Adipocyte (in vitro differentiated cells): ENCODE measurements at regions not wholly inside any gene's neighbourhood (a gene's known extent, or its start where the extent isn't known, plus 50 kb on each side); places are given as distances from the start of the nearest gene placed in this dataset.

Experiments
- DNase-seq: peaks from one replicate; pipeline ENCODE4 v3.0.0-alpha.2; 2015; ENCODE audit warnings: low read depth
- H3K27me3 ChIP-seq: replicated peaks from 2 replicates; pipeline ENCODE4 v1.7.0; 2013; ENCODE audit warnings: mild to moderate bottlenecking, low read length, moderate library complexity; ENCODE audit not compliant: control insufficient read depth, insufficient read depth
- H3K36me3 ChIP-seq: 2 replicates; pipeline ENCODE4 v1.7.0; 2013; ENCODE audit warnings: low read length, mild to moderate bottlenecking, moderate library complexity; ENCODE audit not compliant: control insufficient read depth, insufficient read depth, severe bottlenecking
- H3K4me1 ChIP-seq: 2 replicates; pipeline ENCODE4 v1.7.0; 2013; ENCODE audit warnings: mild to moderate bottlenecking, low read length, moderate library complexity; ENCODE audit not compliant: control insufficient read depth, insufficient read depth
- H3K4me3 ChIP-seq: 2 replicates; pipeline ENCODE4 v1.7.0; 2013; ENCODE audit warnings: mild to moderate bottlenecking, low read length, moderate library complexity
- H3K9ac ChIP-seq: 2 replicates; pipeline ENCODE4 v1.7.0; 2013; ENCODE audit warnings: mild to moderate bottlenecking, low read length, moderate library complexity
- H3K9me3 ChIP-seq: 2 replicates; pipeline ENCODE4 v1.7.0; 2013; ENCODE audit warnings: mild to moderate bottlenecking, low read length, moderate library complexity; ENCODE audit not compliant: control insufficient read depth

- no peaks in the 10 kb centered on the region for H3K9me3 ChIP-seq
- no peak for DNase-seq
- no peaks in the 10 kb centered on the region for H3K36me3 ChIP-seq
- no peak overlapping the region for H3K4me3 ChIP-seq
- no peaks in the 10 kb centered on the region for H3K4me1 ChIP-seq
- peaks cover 12% of the 10 kb centered on the region for H3K27me3 ChIP-seq
- H3K9ac ChIP-seq, result no peak overlapping the region
Observed at GRCh38 chr2:114040826-114041225, 150.9 kb downstream of the ACTR3 start.

- H3K4me3 ChIP-seq, result no peak overlapping the region
- DNase-seq, result no peak
- H3K4me1 ChIP-seq, result no peaks in the 10 kb centered on the region
- peaks cover 9% of the 10 kb centered on the region for H3K27me3 ChIP-seq
- no peaks in the 10 kb centered on the region for H3K9me3 ChIP-seq
- no peak overlapping the region for H3K9ac ChIP-seq
- no peaks in the 10 kb centered on the region for H3K36me3 ChIP-seq
Observed at GRCh38 chr2:114044985-114045384, 155.1 kb downstream of the ACTR3 start.

DNA sequence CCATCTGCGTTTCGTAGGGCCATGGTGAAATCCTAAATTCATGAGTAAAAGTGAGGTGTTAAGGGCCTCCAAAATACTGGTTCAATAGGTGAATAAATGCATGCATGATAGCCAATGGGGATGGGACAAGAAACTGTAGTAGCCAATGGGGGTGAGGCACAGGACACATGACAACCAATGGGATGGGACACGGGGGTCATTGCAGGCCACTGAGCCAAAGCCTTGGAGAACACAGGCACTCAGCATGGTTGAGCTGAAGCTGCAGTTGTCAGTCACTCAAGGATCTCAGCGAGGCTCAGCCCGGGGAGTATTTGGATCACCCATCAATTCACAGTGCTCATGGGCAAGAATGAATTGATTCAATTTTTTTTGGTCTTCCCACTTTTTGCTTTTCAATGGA, 156.5 kb downstream of the ACTR3 start:
- Histone ChIP-seq H3K4me3 (no peak overlapping the region), H3K36me3 (no peaks in the 10 kb centered on the region), H3K4me1 (no peaks in the 10 kb centered on the region), H3K9me3 (no peaks in the 10 kb centered on the region), H3K9ac (no peak overlapping the region), H3K27me3 (peaks cover 6% of the 10 kb centered on the region)
- no peak for DNase-seq

DNA sequence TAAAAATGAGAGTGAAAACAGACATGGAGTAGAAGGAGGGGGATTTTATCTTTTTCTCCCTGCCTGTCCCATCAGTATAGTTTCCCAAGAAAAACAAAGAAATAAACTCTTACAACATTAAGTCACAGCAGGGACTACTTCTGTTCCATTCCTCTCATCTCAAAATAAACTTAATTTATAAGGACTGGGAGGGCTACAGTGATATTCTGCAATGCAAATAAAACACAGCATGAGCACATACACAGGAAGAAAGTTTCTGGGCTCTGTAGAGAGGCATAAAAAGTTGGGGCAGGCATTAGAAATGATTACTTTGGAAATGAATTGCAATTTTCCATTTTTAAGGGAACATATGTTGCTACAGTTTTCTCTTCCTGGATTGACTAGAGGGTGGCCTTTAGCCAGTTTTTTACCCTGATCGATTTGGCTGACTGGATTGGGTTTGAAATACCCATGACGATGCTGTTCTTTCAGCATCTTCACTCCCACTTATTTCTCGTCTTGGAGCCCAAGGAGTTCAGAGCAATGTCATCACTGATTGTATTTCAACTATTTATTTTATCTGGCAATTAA, 157.1 kb downstream of the ACTR3 start:
- no peaks in the 10 kb centered on the region for H3K36me3 ChIP-seq
- no peak for DNase-seq
- H3K9me3 ChIP-seq, result no peaks in the 10 kb centered on the region

GRCh38 chr2:114049280-114049679, 159.4 kb downstream of the ACTR3 start:
- no peaks in the 10 kb centered on the region for H3K4me1 ChIP-seq
- H3K9ac ChIP-seq, result no peak overlapping the region
- peaks cover 4% of the 10 kb centered on the region for H3K27me3 ChIP-seq

More for the DNA sequence above, 157.1 kb downstream of the ACTR3 start:
- peaks cover 3% of the 10 kb centered on the region for H3K27me3 ChIP-seq
- H3K4me3 ChIP-seq, result no peak overlapping the region
- no peak overlapping the region for H3K9ac ChIP-seq
- H3K4me1 ChIP-seq, result no peaks in the 10 kb centered on the region

GRCh38 chr2:114049826-114050225, 159.9 kb downstream of the ACTR3 start:
- DNase-seq, result no peak
- H3K36me3 ChIP-seq, result no peaks in the 10 kb centered on the region
- H3K4me1 ChIP-seq, result no peaks in the 10 kb centered on the region
- no peak overlapping the region for H3K4me3 ChIP-seq
- H3K27me3 ChIP-seq, result peaks cover 4% of the 10 kb centered on the region
- no peaks in the 10 kb centered on the region for H3K9me3 ChIP-seq
- no peak overlapping the region for H3K9ac ChIP-seq

More at GRCh38 chr2:114049280-114049679, 159.4 kb downstream of the ACTR3 start:
- Histone ChIP-seq H3K4me3 (no peak overlapping the region), H3K36me3 (no peaks in the 10 kb centered on the region), H3K9me3 (no peaks in the 10 kb centered on the region)
- no peak for DNase-seq

GRCh38 chr2:114056294-114057143, 166.6 kb downstream of the ACTR3 start:
- DNase-seq, result no peak
- no peaks in the 10 kb centered on the region for H3K9me3 ChIP-seq
- H3K4me3 ChIP-seq, result no peak overlapping the region
- H3K4me1 ChIP-seq, result no peaks in the 10 kb centered on the region
- H3K9ac ChIP-seq, result no peak overlapping the region
- peaks cover 12% of the 10 kb centered on the region for H3K27me3 ChIP-seq
- no peaks in the 10 kb centered on the region for H3K36me3 ChIP-seq

- H3K4me3 ChIP-seq, result no peak overlapping the region
- H3K9ac ChIP-seq, result no peak overlapping the region
- H3K4me1 ChIP-seq, result no peaks in the 10 kb centered on the region
- DNase-seq, result no peak
- H3K9me3 ChIP-seq, result no peaks in the 10 kb centered on the region
- no peaks in the 10 kb centered on the region for H3K36me3 ChIP-seq
- H3K27me3 ChIP-seq, result peaks cover 12% of the 10 kb centered on the region
Observed at GRCh38 chr2:114057638-114058037, 167.7 kb downstream of the ACTR3 start.

DNA sequence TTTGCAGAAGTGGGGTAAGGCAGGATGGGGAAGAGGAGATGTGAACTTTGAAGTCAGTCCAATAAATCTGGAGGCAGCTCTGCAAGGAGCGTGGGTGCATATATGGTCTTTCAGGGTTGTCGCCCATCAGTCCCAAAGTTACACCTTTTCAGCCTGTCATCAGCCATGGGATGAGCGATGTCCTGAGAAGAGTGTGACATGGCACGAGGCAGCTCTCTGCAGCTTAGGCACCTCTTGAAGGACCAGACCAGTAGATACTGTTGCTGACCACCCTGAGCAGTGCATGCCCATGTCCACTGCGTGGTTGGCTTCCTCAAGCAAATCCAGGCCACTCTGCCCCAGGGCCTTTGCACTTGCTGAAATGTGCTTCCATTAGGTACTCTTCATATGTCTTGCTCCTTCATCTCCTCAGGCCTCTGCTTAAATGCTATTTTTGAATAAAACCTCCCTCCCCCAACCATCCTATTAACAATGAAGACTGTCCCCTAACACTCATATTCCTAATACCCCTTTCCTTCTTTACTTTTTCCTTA, 171.7 kb downstream of the ACTR3 start:
- Histone ChIP-seq H3K27me3 (no peaks in the 10 kb centered on the region), H3K9ac (no peak overlapping the region), H3K36me3 (no peaks in the 10 kb centered on the region), H3K4me1 (no peaks in the 10 kb centered on the region), H3K9me3 (no peaks in the 10 kb centered on the region), H3K4me3 (no peak overlapping the region)
- DNase-seq, result no peak

DNA sequence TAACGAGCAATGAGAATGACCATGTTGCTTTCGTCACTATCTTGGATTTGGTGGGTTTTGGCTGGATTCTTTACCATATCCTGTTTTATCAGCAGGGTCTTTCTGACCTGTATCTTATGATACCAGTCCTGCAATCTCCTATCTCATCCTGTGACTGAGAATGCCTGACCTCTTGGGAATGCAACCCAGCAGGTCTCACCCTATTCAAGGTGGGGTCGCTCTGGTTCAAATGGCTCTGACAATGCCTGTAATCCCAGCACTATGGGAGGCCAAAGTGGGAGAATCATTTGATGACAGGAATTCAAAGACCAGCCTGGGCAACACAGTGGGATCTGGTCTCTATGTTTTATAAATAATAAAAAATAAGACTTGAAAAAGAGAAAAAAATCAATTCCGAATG, 173.5 kb downstream of the ACTR3 start:
- no peaks in the 10 kb centered on the region for H3K9me3 ChIP-seq
- no peak overlapping the region for H3K9ac ChIP-seq
- no peak for DNase-seq
- H3K4me3 ChIP-seq, result no peak overlapping the region
- H3K36me3 ChIP-seq, result no peaks in the 10 kb centered on the region
- H3K27me3 ChIP-seq, result peaks cover 4% of the 10 kb centered on the region
- no peaks in the 10 kb centered on the region for H3K4me1 ChIP-seq

DNA sequence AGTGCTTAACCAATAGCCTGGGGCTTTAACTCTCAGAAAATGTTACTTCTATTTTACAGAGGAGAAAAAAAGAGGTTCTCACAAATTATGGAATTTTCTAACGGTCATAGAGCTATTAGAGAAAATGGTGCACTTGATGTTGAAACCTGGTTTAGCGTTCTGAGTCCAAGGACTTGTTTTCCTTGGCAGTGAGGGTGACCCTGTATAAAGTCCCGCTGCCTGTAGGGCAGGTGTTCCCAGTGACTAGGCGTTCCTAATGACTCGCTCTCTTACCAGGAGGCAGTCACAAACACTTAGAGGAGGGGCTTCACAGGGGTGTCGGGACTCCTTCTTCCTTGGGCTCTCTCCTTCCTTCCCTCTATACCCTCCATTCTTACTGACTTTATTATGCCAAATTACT, 175.8 kb downstream of the ACTR3 start:
- no peak overlapping the region for H3K4me3 ChIP-seq
- no peak for DNase-seq
- no peak overlapping the region for H3K9ac ChIP-seq
- no peaks in the 10 kb centered on the region for H3K36me3 ChIP-seq
- peaks cover 4% of the 10 kb centered on the region for H3K27me3 ChIP-seq
- H3K9me3 ChIP-seq, result no peaks in the 10 kb centered on the region
- H3K4me1 ChIP-seq, result no peaks in the 10 kb centered on the region
